ENCODE measurements at regions not wholly inside any gene's neighbourhood (a gene's known extent, or its start where the extent isn't known, plus 50 kb on each side); places are given as distances from the start of the nearest gene placed in this dataset.
A peak's percentile ranks its signal among the peaks of the same experiment; 100 is the strongest.
"Not testable (repeated sequence)": the region's sequence is repeated elsewhere in the genome, so short reads cannot be mapped to it uniquely, and the experiment has no call there.

- DNase-seq = peak; percentile 6 to 72 (median 53)
Measured at GRCh38 chr16:59039066-59039720, 305.1 kb upstream of the GOT2 start.

GRCh38 chr16:59030923-59031485 lies 296.9 kb upstream of the GOT2 start:
- no peak for DNase-seq

- DNase-seq = no peak
Measured at GRCh38 chr16:59021751-59022150, 287.6 kb upstream of the GOT2 start.

GRCh38 chr16:59013930-59014329 lies 279.8 kb upstream of the GOT2 start:
- no peak for DNase-seq

GRCh38 chr16:58999762-59000161 lies 265.6 kb upstream of the GOT2 start:
- DNase-seq = no peak

- DNase-seq = not testable (repeated sequence)
Measured at GRCh38 chr16:58992755-58993154, 258.6 kb upstream of the GOT2 start.

GRCh38 chr16:58983181-58983965 lies 249.3 kb upstream of the GOT2 start:
- not testable (repeated sequence) for DNase-seq

- peak; percentile 4 to 50 (median 22) for DNase-seq
Measured at GRCh38 chr16:58970775-58971174, 236.7 kb upstream of the GOT2 start.

GRCh38 chr16:58963479-58963878 lies 229.4 kb upstream of the GOT2 start:
- peak in 2 of 4 experiments; percentile 4 to 26 for DNase-seq

GRCh38 chr16:58962811-58963210 lies 228.7 kb upstream of the GOT2 start:
- DNase-seq = no peak

GRCh38 chr16:58960484-58960883 lies 226.4 kb upstream of the GOT2 start:
- no peak for DNase-seq

- DNase-seq = no peak
Measured at GRCh38 chr16:58960034-58960433, 225.9 kb upstream of the GOT2 start.

- no peak for DNase-seq
Measured at GRCh38 chr16:58958749-58959148, 224.6 kb upstream of the GOT2 start.

- DNase-seq = peak in 1 of 4 experiments; percentile 6
Measured at GRCh38 chr16:58948244-58948643, 214.1 kb upstream of the GOT2 start.

- no peak for DNase-seq
Measured at GRCh38 chr16:58940609-58941008, 206.5 kb upstream of the GOT2 start.

GRCh38 chr16:58938811-58939210 lies 204.7 kb upstream of the GOT2 start:
- no peak for DNase-seq

GRCh38 chr16:58937661-58938060 lies 203.5 kb upstream of the GOT2 start:
- peak in 3 of 4 experiments; percentile 7 to 19 (median 13) for DNase-seq

GRCh38 chr16:58933186-58933585 lies 199.1 kb upstream of the GOT2 start:
- no peak for DNase-seq

- no peak for DNase-seq
Measured at GRCh38 chr16:58931436-58931835, 197.3 kb upstream of the GOT2 start.

- no peak for DNase-seq
Measured at GRCh38 chr16:58923094-58923493, 189.0 kb upstream of the GOT2 start.

- no peak for DNase-seq
Measured at GRCh38 chr16:58913456-58913855, 179.3 kb upstream of the GOT2 start.

GRCh38 chr16:58912571-58912970 lies 178.5 kb upstream of the GOT2 start:
- no peak for DNase-seq

- peak; percentile 17 to 55 (median 34) for DNase-seq
Measured at GRCh38 chr16:58906981-58907715, 173.0 kb upstream of the GOT2 start.
